Right lung (tissue), 2 donors: ENCODE measurements at regions not wholly inside any gene's neighbourhood (a gene's known extent, or its start where the extent isn't known, plus 50 kb on each side); places are given as distances from the start of the nearest gene placed in this dataset.

Experiments
- DNase-seq, 2 donors: peaks; one replicate each; pipeline ENCODE4 v3.0.0-alpha.2; 2013

- DNase-seq: no peak
Measured at GRCh38 chr4:36394352-36394903, 113.0 kb downstream of the DTHD1 start.

- DNase-seq: no peak
Measured at GRCh38 chr4:36399762-36400353, 118.4 kb downstream of the DTHD1 start.

- DNase-seq: no peak
Measured at GRCh38 chr4:36402008-36402758, 120.8 kb downstream of the DTHD1 start.

- DNase-seq: no peak
Measured at GRCh38 chr4:36411338-36411737, 129.9 kb downstream of the DTHD1 start.

- DNase-seq: no peak
Measured at GRCh38 chr4:36414248-36414647, 132.8 kb downstream of the DTHD1 start.

- no peak for DNase-seq
Measured at GRCh38 chr4:36417146-36417545, 135.7 kb downstream of the DTHD1 start.

GRCh38 chr4:36420111-36420679 is 138.8 kb downstream of the DTHD1 start:
- DNase-seq: no peak

GRCh38 chr4:36422607-36423006 is 141.2 kb downstream of the DTHD1 start:
- no peak for DNase-seq

GRCh38 chr4:36426741-36427140 is 145.3 kb downstream of the DTHD1 start:
- no peak for DNase-seq

GRCh38 chr4:36427696-36428095 is 146.3 kb downstream of the DTHD1 start:
- DNase-seq: no peak

GRCh38 chr4:36432586-36432985 is 151.2 kb downstream of the DTHD1 start:
- DNase-seq: no peak

GRCh38 chr4:36439556-36439955 is 158.1 kb downstream of the DTHD1 start:
- no peak for DNase-seq

- no peak for DNase-seq
Measured at GRCh38 chr4:36445480-36445879, 164.1 kb downstream of the DTHD1 start.

GRCh38 chr4:36446275-36446674 is 164.9 kb downstream of the DTHD1 start:
- DNase-seq: no peak

- DNase-seq: no peak
Measured at GRCh38 chr4:36461344-36461743, 179.9 kb downstream of the DTHD1 start.

- DNase-seq: no peak
Measured at GRCh38 chr4:36467670-36468069, 186.3 kb downstream of the DTHD1 start.

- no peak for DNase-seq
Measured at GRCh38 chr4:36471903-36472302, 190.5 kb downstream of the DTHD1 start.

GRCh38 chr4:36476135-36476534 is 194.7 kb downstream of the DTHD1 start:
- no peak for DNase-seq

- DNase-seq: no peak
Measured at GRCh38 chr4:36477861-36478260, 196.4 kb downstream of the DTHD1 start.

GRCh38 chr4:36485885-36486284 is 204.5 kb downstream of the DTHD1 start:
- DNase-seq: no peak

GRCh38 chr4:36489798-36490197 is 208.4 kb downstream of the DTHD1 start:
- no peak for DNase-seq

- DNase-seq: no peak
Measured at GRCh38 chr4:36492041-36492440, 210.6 kb downstream of the DTHD1 start.

GRCh38 chr4:36492590-36492989 is 211.2 kb downstream of the DTHD1 start:
- no peak for DNase-seq
